Omental fat pad (tissue), 3 donors: ENCODE measurements at regions not wholly inside any gene's neighbourhood (a gene's known extent, or its start where the extent isn't known, plus 50 kb on each side); places are given as distances from the start of the nearest gene placed in this dataset.
A peak's percentile ranks its signal among the peaks of the same experiment; 100 is the strongest.

Experiments
- ATAC-seq: fragments of 150-250 bp; one replicate; pipeline ENCODE4 v1.9.1; 2016; ENCODE audit warnings: mild to moderate bottlenecking, moderate library complexity; ENCODE audit not compliant: low FRiP score
- DNase-seq: peaks from one replicate; pipeline ENCODE4 v3.0.0-alpha.2; 2019; ENCODE audit warnings: low spot score
- TF ChIP-seq, protein P1 (sequence below), 3 donors: fragments of 450-650 bp; IDR thresholded peaks; one replicate each; pipeline ENCODE4 v1.5.1; 2016 to 2017; ENCODE audit warnings: antibody characterized with exemption in 3 of 3, mild to moderate bottlenecking in 3 of 3, moderate library complexity in 2 of 3

DNA sequence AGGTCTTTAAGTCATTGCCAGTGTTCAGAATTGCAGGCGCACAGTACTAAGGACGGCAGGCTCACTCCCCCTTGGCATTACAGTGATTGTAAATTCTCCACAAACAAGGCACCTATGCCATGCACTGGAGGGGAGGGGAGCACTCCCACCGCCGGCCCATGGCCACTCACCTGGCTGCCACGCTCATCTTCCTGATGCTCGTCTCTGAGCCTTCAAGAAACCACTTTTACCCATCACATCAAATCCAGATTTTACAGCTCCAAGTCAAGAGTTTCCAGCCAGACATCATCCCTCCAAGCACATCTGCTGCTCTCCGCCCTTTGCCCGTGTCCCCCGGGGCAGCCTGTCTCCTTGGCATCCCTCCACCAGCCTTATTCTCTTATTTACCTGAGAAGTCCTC, 350.2 kb upstream of the SHH start:
- DNase-seq (no peak), ATAC-seq (no peak)
- TF ChIP-seq, protein P1, sequence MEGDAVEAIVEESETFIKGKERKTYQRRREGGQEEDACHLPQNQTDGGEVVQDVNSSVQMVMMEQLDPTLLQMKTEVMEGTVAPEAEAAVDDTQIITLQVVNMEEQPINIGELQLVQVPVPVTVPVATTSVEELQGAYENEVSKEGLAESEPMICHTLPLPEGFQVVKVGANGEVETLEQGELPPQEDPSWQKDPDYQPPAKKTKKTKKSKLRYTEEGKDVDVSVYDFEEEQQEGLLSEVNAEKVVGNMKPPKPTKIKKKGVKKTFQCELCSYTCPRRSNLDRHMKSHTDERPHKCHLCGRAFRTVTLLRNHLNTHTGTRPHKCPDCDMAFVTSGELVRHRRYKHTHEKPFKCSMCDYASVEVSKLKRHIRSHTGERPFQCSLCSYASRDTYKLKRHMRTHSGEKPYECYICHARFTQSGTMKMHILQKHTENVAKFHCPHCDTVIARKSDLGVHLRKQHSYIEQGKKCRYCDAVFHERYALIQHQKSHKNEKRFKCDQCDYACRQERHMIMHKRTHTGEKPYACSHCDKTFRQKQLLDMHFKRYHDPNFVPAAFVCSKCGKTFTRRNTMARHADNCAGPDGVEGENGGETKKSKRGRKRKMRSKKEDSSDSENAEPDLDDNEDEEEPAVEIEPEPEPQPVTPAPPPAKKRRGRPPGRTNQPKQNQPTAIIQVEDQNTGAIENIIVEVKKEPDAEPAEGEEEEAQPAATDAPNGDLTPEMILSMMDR (IDR thresholded peaks at IDR 0.05) = no peak

DNA sequence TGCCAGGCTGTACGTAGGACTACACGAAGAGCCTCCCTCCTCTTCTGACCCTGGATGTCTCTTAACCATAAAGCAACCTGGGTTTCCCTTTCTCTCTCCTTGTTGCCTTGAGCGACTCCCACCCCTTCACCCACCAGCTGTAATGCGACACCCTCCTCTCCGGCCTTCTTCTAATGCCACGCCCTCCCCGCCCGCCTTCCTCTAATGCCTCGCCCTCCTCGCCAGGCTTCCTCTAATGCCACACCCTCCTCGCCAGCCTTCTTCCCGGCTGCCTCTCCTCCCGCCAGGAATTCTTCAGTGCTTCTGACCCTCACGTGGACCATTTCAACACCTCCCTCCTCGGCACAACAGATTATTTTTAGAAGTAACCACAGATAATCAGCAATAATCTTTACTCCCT, 348.5 kb upstream of the SHH start:
- TF ChIP-seq, protein P1 (IDR thresholded peaks at IDR 0.05) = no peak
- ATAC-seq (no peak), DNase-seq (no peak)

DNA sequence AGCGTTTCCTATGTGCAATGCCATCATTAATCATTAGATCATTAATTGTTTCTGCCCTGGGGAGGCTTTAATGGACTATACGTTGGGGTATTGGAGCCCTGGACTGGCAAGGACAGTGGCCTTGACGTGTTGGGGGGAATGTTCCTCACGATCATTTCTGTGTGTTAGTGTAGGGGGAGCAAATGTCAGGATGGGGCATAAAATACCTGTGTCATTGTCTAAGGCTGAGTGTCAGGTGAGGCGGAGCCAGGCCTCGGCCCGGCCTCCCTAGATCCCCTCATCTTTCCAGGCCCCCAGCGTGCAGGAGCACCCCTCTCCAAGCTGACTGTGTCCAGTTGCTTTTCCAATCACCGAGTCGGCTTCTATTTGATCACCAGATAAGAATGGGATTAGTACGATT, 346.4 kb upstream of the SHH start:
- TF ChIP-seq, protein P1 (IDR thresholded peaks at IDR 0.05) = no peak
- ATAC-seq (no peak), DNase-seq (no peak)

DNA sequence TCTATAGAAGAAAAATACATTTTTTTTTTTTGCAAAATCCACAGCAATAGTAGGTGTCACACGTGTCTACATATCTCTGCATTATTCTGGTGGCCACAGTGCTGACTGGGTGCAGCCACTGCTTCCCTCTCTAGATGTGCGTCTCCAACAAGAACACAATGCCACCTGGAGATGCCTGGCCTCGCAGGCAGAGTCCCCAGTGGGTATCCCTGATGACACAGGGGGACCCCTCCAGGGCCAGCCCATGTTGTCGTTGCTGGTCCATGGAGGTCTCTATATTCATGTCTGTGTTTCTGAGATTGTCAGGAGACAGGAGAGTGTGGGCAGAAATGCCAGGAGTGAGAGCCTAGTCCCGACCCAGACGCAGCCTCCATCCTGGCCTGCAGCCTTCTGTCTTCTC, 345.9 kb upstream of the SHH start:
- ATAC-seq (no peak), DNase-seq (no peak)
- TF ChIP-seq, protein P1 (IDR thresholded peaks at IDR 0.05) = no peak

DNA sequence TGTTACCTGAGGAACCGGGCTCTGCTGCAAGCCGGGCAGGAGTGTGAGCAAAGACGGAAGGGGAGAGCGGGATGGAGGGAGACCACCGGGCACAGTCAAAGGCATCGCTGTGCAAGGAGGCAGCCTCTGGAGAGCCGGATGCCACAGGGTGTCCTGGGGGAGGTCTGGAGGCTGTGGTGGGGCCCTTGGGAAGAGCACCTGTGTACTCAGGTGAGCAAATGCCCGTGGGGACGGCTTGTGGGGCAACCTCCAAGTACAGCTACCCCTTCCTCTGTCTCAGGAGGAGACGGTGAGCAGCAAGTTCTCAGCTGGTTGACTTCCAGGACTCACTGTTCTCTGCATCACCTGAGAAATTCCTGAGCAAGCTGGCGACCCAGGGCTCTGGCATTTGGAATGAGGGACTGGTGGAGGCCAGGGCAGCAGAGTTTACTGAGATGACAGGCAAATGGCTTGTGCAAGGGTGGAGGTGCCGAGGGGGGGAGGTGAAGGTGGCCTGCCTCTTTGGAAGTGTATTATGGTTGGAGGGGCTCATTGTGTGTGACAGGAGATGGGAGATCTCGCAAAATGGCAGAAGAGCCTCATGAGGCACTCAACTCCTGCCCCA, 345.2 kb upstream of the SHH start:
- DNase-seq (no peak), ATAC-seq (no peak)
- TF ChIP-seq, protein P1 (IDR thresholded peaks at IDR 0.05) = no peak

DNA sequence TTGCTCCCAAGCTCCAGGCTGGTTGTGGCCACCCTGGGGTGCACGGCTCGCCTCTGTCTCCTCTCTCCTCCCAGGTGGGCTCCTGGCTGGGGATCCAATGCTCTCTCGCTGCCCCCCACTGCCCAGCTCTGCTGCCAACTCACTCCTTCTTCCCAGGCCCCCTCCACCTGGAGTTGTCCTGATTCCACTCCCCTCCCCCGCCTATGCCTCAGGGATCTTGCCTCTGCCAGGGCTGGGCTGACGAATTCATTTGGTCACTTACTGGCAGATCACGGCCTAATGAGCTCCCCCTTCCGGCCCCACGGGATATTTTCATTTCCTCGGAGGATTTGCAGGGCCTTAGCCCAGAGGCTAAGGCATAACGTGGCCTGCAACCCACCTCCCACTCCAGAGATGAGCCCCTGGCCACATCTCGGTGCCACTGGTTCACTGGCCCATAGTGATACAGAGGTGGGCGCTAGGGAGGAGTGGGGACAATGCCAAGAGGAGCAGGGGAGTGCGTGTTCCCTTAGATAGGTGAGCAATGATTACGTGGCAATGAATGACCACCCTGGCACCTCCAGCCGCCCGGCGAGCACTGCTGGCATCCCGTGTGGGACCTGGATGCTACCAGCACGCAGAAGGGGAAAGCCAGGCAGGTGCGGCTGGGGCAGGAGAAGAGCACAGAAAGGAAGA, 344.6 kb upstream of the SHH start:
- DNase-seq (no peak), ATAC-seq (peak; percentile 51)
- TF ChIP-seq, protein P1 (IDR thresholded peaks at IDR 0.05) = no peak
